ENCODE measurements at regions not wholly inside any gene's neighbourhood (a gene's known extent, or its start where the extent isn't known, plus 50 kb on each side); places are given as distances from the start of the nearest gene placed in this dataset.

DNA sequence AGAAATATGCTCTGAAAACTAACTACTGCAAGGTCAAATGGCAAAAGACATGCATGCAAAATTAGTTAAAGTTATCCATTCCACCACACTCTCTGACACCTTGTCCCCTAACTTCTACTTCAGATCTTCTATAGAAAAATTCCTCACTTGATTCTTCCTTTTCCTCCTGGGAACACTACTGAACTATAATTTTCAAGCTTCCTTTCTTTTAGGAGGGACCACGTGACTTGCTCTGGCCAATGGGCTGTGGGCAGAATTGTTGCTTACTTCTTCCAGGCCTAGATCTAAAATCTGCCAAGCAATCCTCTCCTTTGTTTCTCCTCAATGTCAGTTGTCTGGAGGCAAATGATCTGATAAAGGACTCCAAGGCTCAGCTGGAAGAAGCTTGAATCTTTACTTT is 441.0 kb downstream of the CDK5RAP2 start:
- no peak for TF ChIP-seq POLR2A (IDR thresholded peaks at IDR 0.05)
- TF ChIP-seq POLR2AphosphoS5 (IDR thresholded peaks at IDR 0.05), result no peak
- TF ChIP-seq, protein P1, sequence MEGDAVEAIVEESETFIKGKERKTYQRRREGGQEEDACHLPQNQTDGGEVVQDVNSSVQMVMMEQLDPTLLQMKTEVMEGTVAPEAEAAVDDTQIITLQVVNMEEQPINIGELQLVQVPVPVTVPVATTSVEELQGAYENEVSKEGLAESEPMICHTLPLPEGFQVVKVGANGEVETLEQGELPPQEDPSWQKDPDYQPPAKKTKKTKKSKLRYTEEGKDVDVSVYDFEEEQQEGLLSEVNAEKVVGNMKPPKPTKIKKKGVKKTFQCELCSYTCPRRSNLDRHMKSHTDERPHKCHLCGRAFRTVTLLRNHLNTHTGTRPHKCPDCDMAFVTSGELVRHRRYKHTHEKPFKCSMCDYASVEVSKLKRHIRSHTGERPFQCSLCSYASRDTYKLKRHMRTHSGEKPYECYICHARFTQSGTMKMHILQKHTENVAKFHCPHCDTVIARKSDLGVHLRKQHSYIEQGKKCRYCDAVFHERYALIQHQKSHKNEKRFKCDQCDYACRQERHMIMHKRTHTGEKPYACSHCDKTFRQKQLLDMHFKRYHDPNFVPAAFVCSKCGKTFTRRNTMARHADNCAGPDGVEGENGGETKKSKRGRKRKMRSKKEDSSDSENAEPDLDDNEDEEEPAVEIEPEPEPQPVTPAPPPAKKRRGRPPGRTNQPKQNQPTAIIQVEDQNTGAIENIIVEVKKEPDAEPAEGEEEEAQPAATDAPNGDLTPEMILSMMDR (IDR thresholded peaks at IDR 0.05 in 8 of 11, conservative IDR thresholded peaks at IDR 0.05 in 3 of 11), result no peak
- H3K9me3 ChIP-seq, result peaks cover 0 to 16% (median 6%) of the 10 kb centered on the region in 8 donors
- H3K36me3 ChIP-seq, result no peaks in the 10 kb centered on the region
- no peak overlapping the region for H3K27ac ChIP-seq
- H3K4me3 ChIP-seq, result no peak overlapping the region
- intact Hi-C loops (cut with DNase I; ENCODE audit: low total_unique reads), result no loop called here
- no peaks in the 10 kb centered on the region for H3K27me3 ChIP-seq (replicated peaks in 1 of 7)
- WGBS, 5 donors, result 70 to 88% (median 73%) methylated on average over 1 of the region's 1 CpG
- H3K4me1 ChIP-seq, result no peaks in the 10 kb centered on the region
- no peak for DNase-seq

DNA sequence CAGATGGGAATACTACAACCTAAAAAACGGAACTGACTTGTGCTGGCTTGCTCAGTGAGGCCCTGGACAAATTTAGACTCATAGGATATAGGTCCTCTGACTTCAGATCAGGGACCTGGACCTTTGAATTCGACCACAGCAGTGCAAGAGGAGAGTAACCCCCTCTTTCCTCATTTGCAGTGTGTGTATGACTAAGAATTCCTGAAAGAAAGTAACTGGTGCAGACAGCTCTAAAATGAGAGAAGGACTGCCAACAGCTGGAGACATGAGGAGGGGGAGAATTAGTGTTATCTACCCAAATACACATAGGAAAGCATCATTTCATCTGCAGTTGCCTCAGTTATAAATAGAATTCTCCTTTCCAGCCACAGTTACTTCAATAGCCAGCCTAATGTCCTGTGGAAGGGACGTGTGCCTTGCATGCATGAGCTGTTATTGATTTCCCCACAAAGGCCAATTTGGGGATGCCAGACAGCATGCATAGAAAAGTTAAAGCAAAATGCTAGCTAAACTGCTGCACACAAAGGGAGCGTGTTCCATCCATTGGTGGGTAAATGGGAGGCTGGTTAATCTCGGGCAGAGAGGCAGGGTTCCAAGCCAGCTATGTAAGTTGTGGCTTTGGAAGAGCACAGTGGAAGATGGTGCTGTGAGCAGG is 442.7 kb downstream of the CDK5RAP2 start:
- no peak overlapping the region for H3K27ac ChIP-seq
- no peak for DNase-seq
- H3K36me3 ChIP-seq, result no peaks in the 10 kb centered on the region
- H3K27me3 ChIP-seq (replicated peaks in 1 of 7), result no peaks in the 10 kb centered on the region
- 49 to 63% (median 55%) methylated on average over 5 of the region's 5 CpGs for WGBS, 5 donors
- TF ChIP-seq, protein P1 (IDR thresholded peaks at IDR 0.05 in 8 of 11, conservative IDR thresholded peaks at IDR 0.05 in 3 of 11), result no peak
- TF ChIP-seq POLR2A (IDR thresholded peaks at IDR 0.05) (no peak), POLR2AphosphoS5 (IDR thresholded peaks at IDR 0.05) (no peak)
- no peaks in the 10 kb centered on the region for H3K4me1 ChIP-seq
- intact Hi-C loops (cut with DNase I; ENCODE audit: low total_unique reads), result no loop called here
- H3K4me3 ChIP-seq, result no peak overlapping the region
- H3K9me3 ChIP-seq, result peaks cover 0 to 21% (median 9%) of the 10 kb centered on the region in 8 donors

DNA sequence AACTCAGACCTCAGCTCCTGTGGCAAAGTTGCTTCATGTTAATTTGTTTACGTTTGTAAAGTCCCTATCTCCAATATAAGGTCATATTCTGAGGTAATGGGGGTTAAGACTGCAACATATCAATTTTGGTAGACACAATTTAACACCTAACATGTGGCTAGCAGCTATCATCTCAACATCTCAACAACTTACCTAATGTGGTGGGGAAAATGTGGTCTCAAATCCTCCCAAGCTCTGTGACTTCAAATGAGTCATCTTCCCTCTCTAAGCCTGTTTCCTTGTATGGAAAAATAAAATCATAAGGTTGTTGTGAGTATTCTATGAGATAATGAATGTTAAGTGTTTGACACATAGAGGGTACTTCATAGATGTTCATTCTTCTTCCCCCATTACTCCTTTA is 443.3 kb downstream of the CDK5RAP2 start:
- TF ChIP-seq, protein P1 (IDR thresholded peaks at IDR 0.05 in 8 of 11, conservative IDR thresholded peaks at IDR 0.05 in 3 of 11), result no peak
- TF ChIP-seq POLR2A (IDR thresholded peaks at IDR 0.05) (no peak), POLR2AphosphoS5 (IDR thresholded peaks at IDR 0.05) (no peak)
- 43 to 59% (median 50%) methylated on average over 1 of the region's 1 CpG for WGBS, 5 donors
- no peak overlapping the region for H3K4me3 ChIP-seq

DNA sequence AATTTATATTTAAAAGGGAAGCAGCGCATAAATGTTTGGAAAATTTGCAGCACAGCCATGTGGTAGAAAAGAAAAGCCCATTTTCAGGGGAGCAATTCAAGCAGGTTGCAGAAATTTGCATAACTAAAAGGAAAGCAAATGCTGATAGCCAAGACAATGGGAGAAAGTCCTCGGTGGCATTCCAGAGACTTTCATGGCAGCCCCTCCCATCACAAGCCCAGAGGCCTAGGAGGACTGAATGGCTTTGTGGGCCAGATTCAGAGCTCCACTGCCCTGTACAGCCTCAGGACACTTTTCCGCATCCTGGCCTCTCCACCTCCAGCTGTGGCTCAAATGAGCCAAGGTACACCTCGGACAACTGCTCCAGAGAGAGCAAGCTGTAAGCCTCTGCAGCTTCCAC is 462.9 kb downstream of the CDK5RAP2 start:
- intact Hi-C loops (cut with DNase I; ENCODE audit: low total_unique reads), result no loop called here
- no peaks in the 10 kb centered on the region for H3K4me1 ChIP-seq
- TF ChIP-seq POLR2AphosphoS5 (IDR thresholded peaks at IDR 0.05) (no peak), POLR2A (IDR thresholded peaks at IDR 0.05) (no peak)
- TF ChIP-seq, protein P1 (IDR thresholded peaks at IDR 0.05 in 8 of 11, conservative IDR thresholded peaks at IDR 0.05 in 3 of 11), result no peak
- no peaks in the 10 kb centered on the region for H3K36me3 ChIP-seq
- DNase-seq, result no peak
- H3K27ac ChIP-seq, result no peak overlapping the region
- no peaks in the 10 kb centered on the region for H3K27me3 ChIP-seq (replicated peaks in 1 of 7)
- H3K4me3 ChIP-seq, result no peak overlapping the region
- 80 to 93% (median 84%) methylated on average over 4 of the region's 4 CpGs for WGBS, 5 donors
- peaks cover 0 to 5% (median 1%) of the 10 kb centered on the region in 8 donors for H3K9me3 ChIP-seq

More for the DNA sequence above, 443.3 kb downstream of the CDK5RAP2 start:
- Histone ChIP-seq H3K27ac (no peak overlapping the region), H3K4me1 (no peaks in the 10 kb centered on the region), H3K9me3 (peaks cover 0 to 21% (median 9%) of the 10 kb centered on the region in 8 donors), H3K27me3 (replicated peaks in 1 of 7) (no peaks in the 10 kb centered on the region), H3K36me3 (no peaks in the 10 kb centered on the region)
- no peak for DNase-seq
- intact Hi-C loops (cut with DNase I; ENCODE audit: low total_unique reads), result no loop called here

Measured in spleen (tissue), 11 donors.